ENCODE measurements at regions not wholly inside any gene's neighbourhood (a gene's known extent, or its start where the extent isn't known, plus 50 kb on each side); places are given as distances from the start of the nearest gene placed in this dataset.

- TF ChIP-seq POLR2A (IDR thresholded peaks at IDR 0.05) (no peak), CTCF (IDR thresholded peaks at IDR 0.05) (no peak)
- Histone ChIP-seq H3K9me3 (no peaks in the 10 kb centered on the region), H3K27ac (no peak overlapping the region), H3K27me3 (no peaks in the 10 kb centered on the region), H3K36me3 (ENCODE audit: low read depth, missing control alignments) (no peaks in the 10 kb centered on the region), H3K4me3 (no peak overlapping the region), H3K4me1 (no peaks in the 10 kb centered on the region)
- no peak for DNase-seq
- WGBS, 2 donors, result 37 to 53% methylated on average over 1 of the region's 1 CpG
- intact Hi-C loops (cut with DNase I; ENCODE audit: low total_unique reads), result no loop called here
Measured at GRCh38 chr1:164033782-164034181, 525.2 kb upstream of the PBX1 start.

GRCh38 chr1:164040754-164041153 is 518.2 kb upstream of the PBX1 start:
- no peak for DNase-seq
- Histone ChIP-seq H3K36me3 (ENCODE audit: low read depth, missing control alignments) (no peaks in the 10 kb centered on the region), H3K4me3 (no peak overlapping the region), H3K27ac (no peak overlapping the region), H3K27me3 (no peaks in the 10 kb centered on the region), H3K9me3 (no peaks in the 10 kb centered on the region), H3K4me1 (no peaks in the 10 kb centered on the region)
- TF ChIP-seq CTCF (IDR thresholded peaks at IDR 0.05) (no peak), POLR2A (IDR thresholded peaks at IDR 0.05) (no peak)
- WGBS, 2 donors, result 92 to 95% methylated on average over 1 of the region's 1 CpG
- intact Hi-C loops (cut with DNase I; ENCODE audit: low total_unique reads), result no loop called here

GRCh38 chr1:164051782-164052181 is 507.2 kb upstream of the PBX1 start:
- 43 to 53% methylated on average over 1 of the region's 1 CpG for WGBS, 2 donors
- Histone ChIP-seq H3K4me3 (no peak overlapping the region), H3K4me1 (no peaks in the 10 kb centered on the region), H3K36me3 (ENCODE audit: low read depth, missing control alignments) (no peaks in the 10 kb centered on the region), H3K27me3 (no peaks in the 10 kb centered on the region), H3K9me3 (no peaks in the 10 kb centered on the region), H3K27ac (no peak overlapping the region)
- intact Hi-C loops (cut with DNase I; ENCODE audit: low total_unique reads), result no loop called here
- TF ChIP-seq POLR2A (IDR thresholded peaks at IDR 0.05) (no peak), CTCF (IDR thresholded peaks at IDR 0.05) (no peak)
- DNase-seq, result no peak

- Histone ChIP-seq H3K9me3 (no peaks in the 10 kb centered on the region), H3K4me1 (no peaks in the 10 kb centered on the region), H3K36me3 (ENCODE audit: low read depth, missing control alignments) (no peaks in the 10 kb centered on the region), H3K4me3 (no peak overlapping the region), H3K27ac (no peak overlapping the region), H3K27me3 (no peaks in the 10 kb centered on the region)
- no peak for TF ChIP-seq CTCF (IDR thresholded peaks at IDR 0.05)
- WGBS, 2 donors, result 82 to 87% methylated on average over 4 of the region's 4 CpGs
- no peak for DNase-seq
- intact Hi-C loops (cut with DNase I; ENCODE audit: low total_unique reads), result no loop called here
Measured at GRCh38 chr1:164054331-164054730, 504.7 kb upstream of the PBX1 start.

- Histone ChIP-seq H3K36me3 (ENCODE audit: low read depth, missing control alignments) (no peaks in the 10 kb centered on the region), H3K4me3 (no peak overlapping the region), H3K4me1 (no peaks in the 10 kb centered on the region), H3K27ac (no peak overlapping the region), H3K9me3 (no peaks in the 10 kb centered on the region), H3K27me3 (no peaks in the 10 kb centered on the region)
- 78% methylated on average over 4 of the region's 4 CpGs for WGBS, 2 donors
- TF ChIP-seq POLR2A (IDR thresholded peaks at IDR 0.05) (no peak), CTCF (IDR thresholded peaks at IDR 0.05) (no peak)
- intact Hi-C loops (cut with DNase I; ENCODE audit: low total_unique reads), result no loop called here
- DNase-seq, result no peak
Measured at GRCh38 chr1:164058198-164058597, 500.8 kb upstream of the PBX1 start.

Measured in testis (tissue), 2 donors.